HG03095 (cell line): ENCODE measurements at regions not wholly inside any gene's neighbourhood (a gene's known extent, or its start where the extent isn't known, plus 50 kb on each side); places are given as distances from the start of the nearest gene placed in this dataset.

Experiments
- ATAC-seq: cut with Tn5 transposase; IDR thresholded peaks from one replicate; pipeline ENCODE4 v1.9.1; 2021; ENCODE audit warnings: moderate library complexity; ENCODE audit not compliant: unreplicated experiment

DNA sequence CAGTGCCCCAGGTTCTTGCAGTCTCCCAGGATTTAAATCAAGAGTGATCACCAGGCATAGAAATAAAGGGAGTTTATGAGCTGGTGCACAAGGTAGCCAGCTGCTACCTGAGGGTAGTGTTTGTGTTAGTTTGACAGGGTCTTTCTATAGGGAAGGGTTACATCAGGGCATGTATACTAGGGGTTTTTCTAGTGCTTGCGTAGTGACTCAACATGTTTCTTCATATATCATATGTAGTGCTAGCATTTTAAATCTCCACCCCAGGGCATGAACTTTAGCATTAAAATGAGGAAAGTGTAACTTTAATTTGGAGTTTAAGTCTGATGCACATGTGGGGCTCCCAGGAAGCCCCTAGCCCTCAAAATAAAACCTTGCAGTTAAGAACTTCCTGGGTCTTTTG, 86.5 kb upstream of the TNR start:
- ATAC-seq = no peak

DNA sequence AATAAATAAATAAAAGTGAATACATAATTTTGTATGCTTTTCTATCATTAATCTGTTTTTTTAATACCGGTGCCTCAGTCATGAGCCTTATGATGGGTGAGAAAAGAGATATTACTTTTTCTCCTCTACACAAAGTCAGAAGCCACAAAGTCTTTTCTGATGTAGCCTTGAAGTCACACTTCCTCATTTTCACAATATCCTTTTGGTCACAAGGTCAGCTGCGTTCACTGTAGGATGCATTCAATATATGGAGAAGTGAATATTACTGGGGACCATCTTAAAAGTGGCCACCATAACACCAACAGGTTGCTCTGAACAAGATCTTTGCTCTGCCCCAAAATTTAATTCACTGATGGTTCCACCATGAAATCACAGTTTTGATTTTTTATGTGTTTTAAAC, 83.3 kb upstream of the TNR start:
- ATAC-seq = no peak

DNA sequence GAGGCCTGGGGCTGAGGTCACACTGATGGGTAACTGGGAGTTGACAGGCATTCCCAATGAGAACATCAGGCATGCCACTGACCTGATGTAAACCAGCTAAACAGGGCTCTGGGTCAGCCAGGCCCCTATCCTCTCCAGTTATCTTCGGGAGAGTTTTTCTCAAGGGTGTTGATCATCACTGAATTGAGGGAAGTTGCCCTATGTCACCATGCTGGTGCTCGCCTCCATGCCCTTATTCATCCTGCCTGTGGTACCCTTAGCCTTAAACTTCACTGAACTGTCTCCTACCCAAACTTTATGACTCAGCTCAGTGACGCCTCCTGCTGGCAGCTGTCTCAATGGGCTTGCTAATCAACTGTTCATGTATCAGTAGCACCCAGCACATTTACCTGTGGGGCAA, 80.7 kb upstream of the TNR start:
- no peak for ATAC-seq

DNA sequence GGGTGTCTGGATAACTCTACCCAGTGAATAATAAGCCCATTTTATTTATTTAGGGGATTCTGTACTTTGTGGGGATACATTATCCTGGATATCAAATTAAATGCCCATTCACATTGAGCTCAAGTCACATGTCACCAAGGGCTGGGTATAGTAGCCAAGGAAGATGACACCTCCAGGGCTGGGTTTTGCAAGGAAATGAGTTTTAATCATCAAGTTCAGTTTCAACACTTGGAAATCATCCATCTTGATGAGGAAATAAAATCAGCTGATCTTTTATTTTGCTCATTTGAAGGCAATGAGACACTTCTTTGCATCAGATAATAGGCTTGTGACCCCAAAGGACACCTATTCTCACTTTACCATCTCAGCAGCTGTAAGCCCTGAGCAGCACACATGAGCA, 80.0 kb upstream of the TNR start:
- ATAC-seq = no peak

DNA sequence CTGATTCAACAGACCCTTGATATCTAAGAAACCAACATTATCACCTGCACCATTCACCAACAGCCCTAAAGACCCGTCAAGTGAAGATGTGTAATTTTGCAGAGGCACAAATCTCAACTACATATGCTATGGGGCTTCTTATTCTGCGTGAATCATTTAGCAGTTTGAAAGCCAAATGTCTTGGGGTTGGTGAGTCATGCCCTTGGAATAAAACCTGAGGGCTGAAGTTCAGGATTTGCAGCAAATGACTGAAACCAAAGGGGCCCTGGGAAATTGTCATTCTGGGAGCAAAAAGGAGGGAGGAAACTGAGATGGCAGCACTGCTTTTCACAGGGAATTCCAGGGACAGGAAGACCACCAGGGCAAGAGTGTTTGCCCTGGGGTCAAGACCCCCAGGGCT, 79.2 kb upstream of the TNR start:
- ATAC-seq = no peak

DNA sequence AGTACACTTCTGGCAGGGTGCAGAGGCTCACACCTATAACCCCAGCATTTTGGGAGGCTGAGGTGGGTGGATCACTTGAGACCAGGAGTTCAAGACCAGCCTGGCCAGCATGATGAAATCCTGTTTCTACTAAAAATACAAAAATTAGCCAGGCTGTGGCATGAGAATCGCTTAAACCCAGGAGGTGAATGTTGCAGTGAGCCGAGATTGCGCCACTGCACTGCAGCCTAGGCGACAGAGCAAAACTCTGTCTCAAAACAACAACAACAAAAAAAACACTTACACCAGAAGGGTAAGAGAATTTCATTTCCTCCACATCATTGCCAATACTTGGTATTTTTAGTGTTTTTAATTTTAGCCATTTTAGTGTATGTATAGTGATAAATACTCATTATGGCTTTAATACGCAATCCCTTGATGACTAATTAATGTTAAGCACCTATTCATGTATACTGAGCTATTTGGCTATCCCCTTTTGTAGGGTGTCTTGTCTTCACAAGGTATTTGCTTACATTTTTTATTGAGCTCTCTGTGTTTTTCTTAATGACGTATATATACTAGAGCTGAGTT, 77.1 kb upstream of the TNR start:
- no peak for ATAC-seq

DNA sequence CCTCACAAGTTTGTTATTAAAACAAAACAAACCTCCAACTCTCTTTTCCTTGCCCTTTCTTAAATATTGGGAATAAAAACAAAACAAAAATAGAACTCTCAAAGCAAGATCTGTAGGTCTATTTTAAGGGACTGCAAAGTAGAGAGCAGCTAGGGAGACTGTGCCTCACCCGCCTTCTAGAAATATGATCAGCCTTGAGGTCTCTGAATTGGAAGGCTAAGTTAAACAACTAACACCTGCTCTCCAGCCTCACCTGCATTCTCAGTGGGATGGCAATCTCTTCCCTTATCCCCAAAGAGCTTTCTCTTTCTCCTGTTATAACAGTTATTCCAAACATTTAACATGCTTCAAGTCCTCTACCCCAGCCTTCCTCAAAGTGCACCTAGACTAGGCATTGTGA, 75.5 kb upstream of the TNR start:
- ATAC-seq = no peak

DNA sequence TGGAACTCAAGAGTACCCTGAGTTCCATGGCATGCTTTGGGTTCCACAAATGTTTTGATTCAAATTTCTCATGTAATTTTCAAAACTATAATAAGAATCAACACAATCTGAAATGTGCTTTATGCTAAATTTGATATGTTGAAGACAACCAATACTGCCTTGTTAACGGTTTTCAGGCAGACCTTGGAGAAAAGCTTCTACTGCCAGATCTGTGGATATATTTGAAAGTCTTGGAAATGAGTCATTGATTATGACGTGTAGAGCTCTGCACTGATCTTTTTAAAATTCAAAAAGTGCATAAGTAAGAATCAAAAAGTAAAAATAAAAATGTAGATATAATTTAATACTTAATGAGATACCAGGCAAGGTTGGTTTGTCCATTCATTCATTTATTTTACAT, 74.0 kb upstream of the TNR start:
- ATAC-seq = no peak

DNA sequence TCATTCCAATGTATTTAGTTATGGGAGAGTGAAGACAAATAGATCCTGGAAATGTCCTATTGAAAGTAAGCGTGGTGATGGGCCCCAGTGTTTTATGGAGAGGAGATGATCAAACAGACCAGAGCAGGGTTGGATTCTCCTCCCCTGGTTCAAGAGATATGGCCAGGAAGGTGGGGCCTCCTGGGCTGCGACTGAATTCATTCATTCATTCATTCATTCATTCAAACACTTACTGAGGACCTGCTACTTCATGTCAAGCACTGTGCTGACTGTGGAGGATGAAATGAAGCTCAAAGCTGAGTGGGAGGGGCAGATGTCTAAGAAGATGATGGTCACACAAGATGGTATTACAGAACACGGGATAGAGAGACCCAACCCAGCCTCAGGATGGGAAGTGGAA, 71.5 kb upstream of the TNR start:
- no peak for ATAC-seq

DNA sequence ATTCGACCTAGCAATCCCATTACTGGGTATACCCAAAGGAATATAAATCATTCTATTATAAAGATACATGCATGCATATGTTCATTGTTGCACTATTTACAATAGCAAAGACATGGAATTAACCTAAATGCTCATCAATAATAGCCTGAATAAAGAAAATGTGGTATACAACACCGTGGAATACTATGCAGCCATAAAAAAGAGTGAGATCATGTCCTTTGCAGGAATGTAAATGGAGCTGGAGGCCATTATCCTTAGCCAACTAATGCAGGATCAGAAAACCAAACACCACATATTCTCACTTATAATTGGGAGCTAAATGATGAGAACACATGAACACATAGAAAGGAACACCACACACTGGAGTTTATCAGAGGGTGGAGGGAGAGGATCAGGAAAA, 69.5 kb upstream of the TNR start:
- no peak for ATAC-seq

DNA sequence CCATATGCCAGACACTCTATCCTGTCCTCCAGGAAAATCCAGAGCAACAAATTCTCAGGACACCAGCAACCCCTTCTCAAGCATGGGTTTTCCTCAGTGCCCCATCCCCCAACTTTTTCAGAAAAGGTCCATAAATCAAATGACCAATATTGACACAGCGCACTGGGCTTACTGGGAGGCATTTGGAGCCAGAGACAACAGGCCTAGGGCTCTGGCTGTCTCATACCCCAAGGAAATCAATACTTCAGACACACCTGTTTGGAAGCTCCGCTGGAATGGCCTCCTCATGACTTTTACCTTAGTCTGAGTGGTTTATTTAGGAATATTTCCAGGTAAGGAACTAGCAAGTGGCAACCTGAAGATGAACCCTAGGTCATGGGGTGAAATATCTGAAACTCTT, 66.9 kb upstream of the TNR start:
- ATAC-seq = no peak

DNA sequence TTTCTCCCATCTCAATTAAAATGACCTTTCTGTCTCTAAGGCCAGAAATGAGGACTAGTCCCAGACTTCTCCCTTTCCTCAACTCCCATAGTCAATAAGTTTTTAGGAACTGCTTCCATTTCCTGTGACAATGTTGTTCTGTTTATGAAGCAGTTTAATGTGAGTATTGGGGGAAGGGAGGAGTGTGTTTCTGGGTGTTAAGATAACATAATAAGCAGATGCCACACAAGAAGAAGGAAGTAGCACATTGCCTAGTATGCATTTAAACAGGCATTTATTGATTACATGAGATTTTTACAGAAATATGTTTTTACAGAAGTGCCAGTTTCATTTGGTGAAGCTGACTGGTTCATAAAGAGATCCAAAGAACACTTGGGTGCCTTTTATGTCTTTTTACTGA, 65.6 kb upstream of the TNR start:
- ATAC-seq = no peak

DNA sequence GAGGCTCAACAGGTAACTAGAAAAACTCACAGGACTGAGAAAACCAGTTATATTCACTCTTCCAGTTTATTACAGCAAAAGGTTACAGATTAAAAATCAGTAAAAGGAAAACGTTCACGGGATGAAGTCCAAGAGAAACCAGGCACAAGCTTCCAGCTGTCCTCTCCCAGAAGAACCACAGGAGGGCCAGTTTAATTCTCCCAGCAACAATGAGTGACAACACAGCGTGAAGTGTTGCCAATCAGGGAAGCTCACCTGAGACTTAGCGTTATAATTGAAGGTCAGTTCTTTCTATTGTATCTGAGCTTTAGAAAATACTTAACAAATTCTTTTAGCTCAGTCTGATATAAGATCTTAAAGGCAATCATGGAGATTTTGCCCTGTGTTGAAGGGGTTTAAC, 65.2 kb upstream of the TNR start:
- no peak for ATAC-seq

DNA sequence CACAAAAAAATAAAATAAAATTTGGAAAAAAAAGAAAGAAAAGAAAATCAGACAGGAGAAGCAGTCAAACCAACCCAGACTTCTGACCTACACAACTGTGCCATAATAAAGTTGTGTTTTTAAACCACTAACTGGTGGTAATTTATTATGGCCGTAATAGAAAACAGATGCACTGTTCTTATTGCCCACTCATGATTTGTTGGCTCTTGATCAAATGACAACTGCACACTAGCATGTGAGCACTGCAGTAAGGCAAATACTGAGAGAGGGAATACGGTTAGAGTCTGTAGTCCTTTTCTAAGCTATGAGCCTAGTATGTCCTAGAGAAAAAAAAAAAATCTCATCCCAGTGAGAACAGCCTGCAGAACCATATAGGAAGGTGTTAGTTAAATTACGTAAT, 61.2 kb upstream of the TNR start:
- ATAC-seq = no peak

DNA sequence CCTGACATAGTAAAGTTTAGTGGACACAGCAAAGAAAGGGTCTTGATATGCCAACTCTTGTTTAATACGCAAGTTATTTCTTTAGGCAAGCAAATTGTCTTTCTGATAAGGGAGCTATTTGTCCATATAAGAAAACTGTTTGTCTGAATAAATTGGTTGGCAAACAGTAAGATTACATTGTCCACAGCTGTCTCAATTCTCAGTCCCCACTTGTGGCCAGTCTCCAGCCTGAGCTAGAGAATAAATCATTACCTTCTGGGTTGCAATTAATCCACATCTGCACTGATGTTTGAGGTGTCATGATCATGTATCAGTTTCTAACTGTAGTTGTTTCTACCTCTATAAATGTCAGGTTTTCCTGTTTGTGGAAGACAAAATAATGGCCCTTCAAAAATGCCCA, 60.0 kb upstream of the TNR start:
- no peak for ATAC-seq

DNA sequence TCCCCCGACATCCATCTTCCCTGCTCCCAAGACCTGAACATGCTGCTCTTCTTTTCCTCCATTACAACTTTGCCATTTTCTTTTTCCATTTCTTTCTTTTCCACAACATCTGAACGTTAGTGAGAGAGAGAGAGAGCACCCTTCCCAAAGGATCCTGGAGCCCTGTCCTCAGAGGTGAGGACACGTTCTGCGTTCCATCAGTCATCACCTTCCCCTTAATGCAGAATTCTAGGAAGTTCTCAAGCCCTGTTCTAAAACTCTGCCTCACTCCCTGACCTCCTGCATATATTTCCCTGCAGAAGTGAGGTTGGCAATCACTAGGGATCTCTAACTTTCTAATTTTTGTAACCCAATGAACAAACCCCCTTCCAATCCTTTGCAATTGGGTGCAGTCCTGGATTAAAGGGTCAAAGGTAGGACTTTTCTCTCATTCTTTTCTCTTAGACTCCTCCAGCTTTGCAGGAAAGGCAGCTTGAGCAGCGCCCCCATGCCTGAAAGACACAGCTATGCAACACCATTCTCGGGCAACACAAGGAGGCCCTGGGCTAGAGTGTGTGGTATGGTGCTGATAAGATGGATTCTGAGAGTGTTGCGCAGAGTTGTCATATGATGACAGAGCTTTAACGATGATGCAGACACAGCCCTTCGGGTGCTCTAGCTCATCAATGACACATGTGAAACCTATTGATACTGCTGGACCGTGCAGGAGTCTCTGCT, 59.2 kb upstream of the TNR start:
- no peak for ATAC-seq

DNA sequence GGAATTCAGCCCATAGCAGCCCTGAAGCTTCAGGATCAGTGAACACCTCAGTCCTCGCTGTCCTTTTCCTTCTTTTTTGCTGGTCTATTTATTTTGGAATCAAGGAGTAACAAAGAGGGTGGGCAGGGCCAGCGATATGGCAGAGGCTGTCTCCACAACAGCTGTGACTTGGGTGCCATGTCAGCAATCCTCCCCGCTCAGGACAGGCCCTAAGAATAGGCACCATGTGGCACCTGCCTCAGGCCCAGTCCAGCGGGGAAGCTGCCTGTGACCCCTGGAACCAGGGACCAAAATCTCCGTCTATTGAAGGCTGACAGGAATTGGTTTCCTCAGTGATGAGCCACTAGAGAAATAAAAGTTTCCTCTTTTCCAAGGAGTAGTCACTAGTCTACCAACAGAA, 58.6 kb upstream of the TNR start:
- ATAC-seq = no peak

DNA sequence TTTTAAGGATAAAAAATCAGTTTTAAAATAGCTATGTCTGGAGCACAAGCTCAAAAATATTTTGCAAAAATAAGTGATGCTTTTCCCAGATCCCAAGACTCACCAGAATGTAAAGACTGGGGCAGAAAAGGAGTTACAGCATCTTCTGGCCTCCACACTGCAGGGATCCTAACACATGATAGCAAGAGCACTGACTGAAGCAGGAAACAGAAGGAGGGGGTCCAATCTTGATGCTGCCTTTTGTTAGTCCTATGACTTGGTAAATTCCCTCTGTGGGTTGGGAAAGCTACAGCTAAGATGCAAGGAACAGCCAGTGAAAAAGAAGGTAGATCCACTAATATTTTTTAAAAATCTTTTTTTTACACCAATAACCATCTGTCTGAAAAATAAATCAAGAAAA, 54.2 kb upstream of the TNR start:
- no peak for ATAC-seq

DNA sequence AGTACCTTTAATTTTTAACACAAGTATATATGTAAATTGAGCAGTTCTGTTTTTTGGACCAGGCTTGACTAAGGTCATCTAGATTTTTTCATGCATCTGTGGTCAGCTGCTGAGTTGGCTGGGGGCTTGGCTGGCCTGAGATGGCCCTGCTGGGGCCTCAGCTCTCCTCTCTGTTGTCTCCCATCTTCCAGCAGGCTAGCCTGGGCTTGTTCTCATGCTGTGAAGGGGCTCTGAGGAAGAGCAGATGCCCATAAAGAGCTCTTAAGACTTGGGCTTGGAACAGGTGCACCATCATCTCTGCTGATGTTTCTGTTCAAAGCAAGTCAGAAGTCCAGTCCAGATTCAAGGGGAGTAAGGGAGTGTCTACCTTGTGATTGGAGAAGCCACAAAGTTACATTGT, 51.2 kb upstream of the TNR start:
- no peak for ATAC-seq

DNA sequence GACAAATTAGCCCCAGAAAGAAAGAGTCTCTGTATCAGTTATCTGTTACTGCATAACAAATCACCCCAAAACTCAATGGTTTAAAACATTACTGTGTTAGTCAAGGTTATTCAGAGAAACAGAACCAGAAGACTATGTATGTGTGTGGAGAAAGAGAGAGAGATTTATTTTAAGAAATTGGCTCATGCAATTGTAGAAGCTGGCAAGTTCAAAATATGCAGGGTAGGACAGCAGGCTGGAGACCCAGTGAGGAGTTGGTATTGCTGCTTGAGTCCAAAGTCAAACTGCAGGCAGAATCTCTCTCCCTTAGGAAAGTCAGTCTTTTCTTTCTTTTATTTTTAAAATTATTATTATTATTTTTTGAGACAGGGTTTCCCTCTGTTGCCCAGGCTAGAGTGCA, 50.2 kb upstream of the TNR start:
- ATAC-seq = no peak
